ENCODE measurements at regions not wholly inside any gene's neighbourhood (a gene's known extent, or its start where the extent isn't known, plus 50 kb on each side); places are given as distances from the start of the nearest gene placed in this dataset.
A peak's percentile ranks its signal among the peaks of the same experiment; 100 is the strongest.

DNA sequence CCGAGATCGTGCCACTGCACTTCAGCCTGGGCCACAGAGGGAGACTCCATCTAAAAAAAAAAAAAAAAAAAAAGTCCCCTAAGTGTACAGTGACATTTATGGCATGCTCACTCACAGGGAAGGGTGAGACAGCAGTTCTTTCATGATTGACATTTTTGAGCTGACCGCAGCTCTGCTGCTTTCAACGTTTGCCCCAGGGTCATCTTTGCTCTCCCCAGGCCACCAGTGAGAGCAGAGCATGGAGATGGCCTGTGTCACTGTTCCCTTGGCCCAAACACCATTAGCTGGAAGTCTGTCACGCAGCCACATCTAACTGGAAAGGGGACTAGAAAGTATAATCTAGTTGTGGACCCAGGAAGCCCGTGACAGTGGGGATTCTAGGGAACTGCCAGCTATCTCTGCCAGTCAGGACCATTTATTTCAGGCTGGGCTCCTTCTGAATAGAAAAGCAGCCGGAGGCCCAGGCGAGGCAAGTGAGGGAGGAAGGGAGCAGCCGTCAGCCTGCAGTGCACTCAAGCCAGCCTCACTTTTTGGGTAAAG is 193.4 kb upstream of the HES1 start:
- Mint-ChIP-seq H3K27me3 (ENCODE audit: low read depth) (peaks cover 25% of the 10 kb centered on the region), H3K27ac (ENCODE audit: unreplicated experiment) (no peak overlapping the region), H3K4me1 (peaks cover 72% of the 10 kb centered on the region), H3K36me3 (ENCODE audit: low read depth) (no peaks in the 10 kb centered on the region), H3K9me3 (no peaks in the 10 kb centered on the region), H3K4me3 (no peak overlapping the region)
- DNase-seq (ENCODE audit: low read depth, low spot score) = no peak
- TF ChIP-seq, protein P1, sequence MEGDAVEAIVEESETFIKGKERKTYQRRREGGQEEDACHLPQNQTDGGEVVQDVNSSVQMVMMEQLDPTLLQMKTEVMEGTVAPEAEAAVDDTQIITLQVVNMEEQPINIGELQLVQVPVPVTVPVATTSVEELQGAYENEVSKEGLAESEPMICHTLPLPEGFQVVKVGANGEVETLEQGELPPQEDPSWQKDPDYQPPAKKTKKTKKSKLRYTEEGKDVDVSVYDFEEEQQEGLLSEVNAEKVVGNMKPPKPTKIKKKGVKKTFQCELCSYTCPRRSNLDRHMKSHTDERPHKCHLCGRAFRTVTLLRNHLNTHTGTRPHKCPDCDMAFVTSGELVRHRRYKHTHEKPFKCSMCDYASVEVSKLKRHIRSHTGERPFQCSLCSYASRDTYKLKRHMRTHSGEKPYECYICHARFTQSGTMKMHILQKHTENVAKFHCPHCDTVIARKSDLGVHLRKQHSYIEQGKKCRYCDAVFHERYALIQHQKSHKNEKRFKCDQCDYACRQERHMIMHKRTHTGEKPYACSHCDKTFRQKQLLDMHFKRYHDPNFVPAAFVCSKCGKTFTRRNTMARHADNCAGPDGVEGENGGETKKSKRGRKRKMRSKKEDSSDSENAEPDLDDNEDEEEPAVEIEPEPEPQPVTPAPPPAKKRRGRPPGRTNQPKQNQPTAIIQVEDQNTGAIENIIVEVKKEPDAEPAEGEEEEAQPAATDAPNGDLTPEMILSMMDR (conservative IDR thresholded peaks at IDR 0.05) = no peak

DNA sequence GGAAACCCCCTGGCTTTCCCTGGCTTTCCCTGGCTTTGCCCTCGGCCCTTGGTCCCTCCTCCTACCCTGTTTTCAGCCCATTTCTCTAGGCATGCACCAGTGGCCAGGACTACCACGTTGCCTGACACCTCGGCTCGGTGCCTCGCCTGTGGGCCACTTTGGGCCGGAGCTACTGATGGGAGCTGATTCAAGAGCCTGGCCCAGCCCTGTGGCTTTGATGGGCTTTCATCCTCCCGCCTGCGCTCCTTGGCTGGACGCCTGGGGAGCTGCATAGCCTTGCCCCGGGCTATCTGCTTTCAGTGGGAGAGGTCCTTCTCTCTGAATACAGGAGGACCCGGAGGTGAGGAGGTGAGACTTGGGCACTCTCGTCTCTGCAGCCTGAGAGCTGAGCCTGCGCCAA is 192.7 kb upstream of the HES1 start:
- TF ChIP-seq, protein P1 (conservative IDR thresholded peaks at IDR 0.05) = no peak
- peak overlapping the region; percentile 36 for H3K27ac Mint-ChIP-seq (ENCODE audit: unreplicated experiment)
- no peaks in the 10 kb centered on the region for H3K9me3 Mint-ChIP-seq
- peaks cover 69% of the 10 kb centered on the region for H3K4me1 Mint-ChIP-seq
- no peak overlapping the region for H3K4me3 Mint-ChIP-seq
- DNase-seq (ENCODE audit: low read depth, low spot score) = peak; percentile 9
- no peaks in the 10 kb centered on the region for H3K36me3 Mint-ChIP-seq (ENCODE audit: low read depth)
- H3K27me3 Mint-ChIP-seq (ENCODE audit: low read depth) = peaks cover 27% of the 10 kb centered on the region

- DNase-seq (ENCODE audit: low read depth, low spot score) = no peak
- peak overlapping the region; percentile 0 for H3K4me3 Mint-ChIP-seq
- H3K4me1 Mint-ChIP-seq = peaks cover 61% of the 10 kb centered on the region
- TF ChIP-seq, protein P1 (conservative IDR thresholded peaks at IDR 0.05) = no peak
- no peaks in the 10 kb centered on the region for H3K36me3 Mint-ChIP-seq (ENCODE audit: low read depth)
- no peaks in the 10 kb centered on the region for H3K9me3 Mint-ChIP-seq
- peaks cover 32% of the 10 kb centered on the region for H3K27me3 Mint-ChIP-seq (ENCODE audit: low read depth)
- H3K27ac Mint-ChIP-seq (ENCODE audit: unreplicated experiment) = no peak overlapping the region
Observed at GRCh38 chr3:193943851-193944517, 192.0 kb upstream of the HES1 start.

- H3K36me3 Mint-ChIP-seq (ENCODE audit: low read depth) = no peaks in the 10 kb centered on the region
- TF ChIP-seq, protein P1 (conservative IDR thresholded peaks at IDR 0.05) = no peak
- peaks cover 32% of the 10 kb centered on the region for H3K27me3 Mint-ChIP-seq (ENCODE audit: low read depth)
- H3K27ac Mint-ChIP-seq (ENCODE audit: unreplicated experiment) = no peak overlapping the region
- H3K4me3 Mint-ChIP-seq = peak overlapping the region; percentile 0
- DNase-seq (ENCODE audit: low read depth, low spot score) = no peak
- H3K4me1 Mint-ChIP-seq = peaks cover 59% of the 10 kb centered on the region
- H3K9me3 Mint-ChIP-seq = no peaks in the 10 kb centered on the region
Observed at GRCh38 chr3:193944518-193944884, 191.4 kb upstream of the HES1 start.

DNA sequence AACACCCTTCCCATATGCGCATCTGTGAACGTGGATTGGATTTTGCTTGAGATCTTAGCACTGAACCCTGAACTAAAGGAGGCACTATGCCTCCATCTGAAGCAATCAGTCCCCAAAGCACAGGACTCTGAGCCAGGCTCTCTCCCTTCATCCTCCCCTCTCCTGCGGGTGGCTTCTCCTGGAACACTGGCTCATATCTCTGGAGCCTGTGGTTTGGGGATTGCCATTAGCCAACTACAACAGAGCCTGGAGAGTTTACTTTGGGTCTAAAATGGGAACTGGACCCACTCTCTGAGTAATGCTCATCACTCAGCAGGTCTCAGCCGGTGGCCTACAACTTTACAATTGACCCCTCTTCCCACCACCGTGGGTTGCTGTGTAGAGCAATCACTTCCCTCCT is 190.8 kb upstream of the HES1 start:
- Mint-ChIP-seq H3K27ac (ENCODE audit: unreplicated experiment) (no peak overlapping the region), H3K4me1 (peaks cover 54% of the 10 kb centered on the region), H3K4me3 (no peak overlapping the region), H3K27me3 (ENCODE audit: low read depth) (peaks cover 32% of the 10 kb centered on the region), H3K9me3 (no peaks in the 10 kb centered on the region), H3K36me3 (ENCODE audit: low read depth) (no peaks in the 10 kb centered on the region)
- TF ChIP-seq, protein P1 (conservative IDR thresholded peaks at IDR 0.05) = no peak
- DNase-seq (ENCODE audit: low read depth, low spot score) = no peak

Measured in neural crest cell (in vitro differentiated cells).